H1 (cell line): ENCODE measurements at regions not wholly inside any gene's neighbourhood (a gene's known extent, or its start where the extent isn't known, plus 50 kb on each side); places are given as distances from the start of the nearest gene placed in this dataset.

Experiments
- CTCF ChIA-PET: fragments of 300-600 bp; sonication (Branson Sonifier 250); formaldehyde crosslinking; loops from one replicate; lab custom pipeline; 2021; ENCODE audit not compliant: partially characterized antibody; lab: Charles Lee
- POLR2A ChIA-PET: fragments of 300-600 bp; sonication (Branson Sonifier 250); formaldehyde crosslinking; loops from one replicate; lab custom pipeline; 2021; ENCODE audit warnings: inconsistent platforms; ENCODE audit not compliant: partially characterized antibody; lab: Charles Lee
- DNase-seq, 2 experiments: peaks; one replicate each; pipeline versions ENCODE4 v3.0.0 to v3.0.0-alpha.2; 2010 to 2022; ENCODE audit warnings: low spot score in 2 of 2, low read depth in 1 of 2, mixed read lengths in 1 of 2
- FAIRE-seq: peaks from 2 replicates; lab custom pipeline; 2011; peaks lifted over from hg19 to GRCh38; lab: Jason Lieb, UNC
- H2AFZ ChIP-seq: 2 replicates; pipeline ENCODE4 v1.8.1; 2012; ENCODE audit warnings: low read length, inconsistent platforms
- H2AK5ac ChIP-seq: 2 replicates; pipeline ENCODE4 v1.6.1; 2013; ENCODE audit warnings: low read depth, low read length
- H2BK120ac ChIP-seq: replicated peaks from 2 replicates; pipeline ENCODE3; 2013; ENCODE audit warnings: low read depth, low read length, inconsistent platforms
- H2BK12ac ChIP-seq: 2 replicates; pipeline ENCODE4 v1.6.1; 2013; ENCODE audit warnings: low read depth, low read length
- H2BK15ac ChIP-seq: 2 replicates; pipeline ENCODE4 v1.6.1; 2013; ENCODE audit warnings: low read length
- H2BK20ac ChIP-seq: 2 replicates; pipeline ENCODE4 v1.6.1; 2013; ENCODE audit warnings: low read length
- H2BK5ac ChIP-seq: 2 replicates; pipeline ENCODE4 v1.6.1; 2013; ENCODE audit warnings: low read depth, low read length
- H3K14ac ChIP-seq: 2 replicates; pipeline ENCODE4 v1.6.1; 2013; ENCODE audit warnings: inconsistent platforms; ENCODE audit not compliant: insufficient read length
- H3K18ac ChIP-seq: 2 replicates; pipeline ENCODE4 v1.6.1; 2013; ENCODE audit warnings: low read length; ENCODE audit errors: extremely low read depth
- H3K23ac ChIP-seq: 2 replicates; pipeline ENCODE4 v1.6.1; 2013; ENCODE audit warnings: inconsistent platforms; ENCODE audit not compliant: insufficient read length
- H3K23me2 ChIP-seq: 2 replicates; pipeline ENCODE4 v1.6.1; 2013; ENCODE audit warnings: low read depth, low read length
- H3K27ac ChIP-seq: 2 replicates; pipeline ENCODE4 v1.6.1; 2011; ENCODE audit warnings: low read depth, low read length, inconsistent platforms
- H3K27me3 ChIP-seq, 4 experiments: replicated peaks in 1 of 4; 1 replicate in 1 of 4; 2 replicates in 3 of 4; pipeline versions ENCODE4 v1.6.1 to v1.8.1; 2011 to 2013; ENCODE audit warnings: low read length in 3 of 4, mild to moderate bottlenecking in 3 of 4, inconsistent platforms in 2 of 4, mixed read lengths in 2 of 4, moderate library complexity in 1 of 4; ENCODE audit not compliant: control insufficient read depth in 3 of 4, insufficient read depth in 3 of 4; ENCODE audit errors: extremely low read depth in 1 of 4
- H3K36me3 ChIP-seq, 4 experiments: 2 replicates each; pipeline versions ENCODE4 v1.6.1 to v1.8.1; 2011 to 2013; ENCODE audit warnings: mild to moderate bottlenecking in 4 of 4, low read length in 3 of 4, moderate library complexity in 2 of 4, control low read depth in 1 of 4, inconsistent platforms in 1 of 4; ENCODE audit not compliant: insufficient read depth in 4 of 4, control insufficient read depth in 2 of 4
- H3K4ac ChIP-seq: replicated peaks from 2 replicates; pipeline ENCODE3; 2013; ENCODE audit warnings: low read length, low read depth, mixed read lengths, inconsistent platforms; ENCODE audit not compliant: insufficient read length
- H3K4me1 ChIP-seq, 4 experiments: replicated peaks in 1 of 4; 1 replicate in 1 of 4; 2 replicates in 3 of 4; pipeline versions ENCODE4 v1.6.1 to v1.8.1; 2011 to 2013; ENCODE audit warnings: low read length in 3 of 4, inconsistent platforms in 2 of 4, mixed read lengths in 1 of 4; ENCODE audit not compliant: insufficient read depth in 4 of 4, control insufficient read depth in 3 of 4
- H3K4me2 ChIP-seq, 2 experiments: 2 replicates each; pipeline versions ENCODE4 v1.6.1 to v1.8.1; 2011 to 2013; ENCODE audit warnings: low read depth in 2 of 2, low read length in 2 of 2, control low read depth in 1 of 2, inconsistent platforms in 1 of 2, mild to moderate bottlenecking in 1 of 2; ENCODE audit not compliant: insufficient read depth in 1 of 2
- H3K4me3 ChIP-seq, 4 experiments: fragments of 200-600, 300-600 bp in 1 of 4; sonication (generic), shearing (Covaris generic), sonication (Bioruptor Twin) in 1 of 4; 2 replicates each; pipeline versions ENCODE4 v1.5.1 to v1.8.1; 2011 to 2016; ENCODE audit warnings: low read length in 4 of 4, low read depth in 3 of 4, control low read depth in 2 of 4, inconsistent platforms in 2 of 4, mild to moderate bottlenecking in 2 of 4, mixed read lengths in 1 of 4, moderate library complexity in 1 of 4; ENCODE audit not compliant: insufficient read depth in 2 of 4; ENCODE audit errors: extremely low read depth in 1 of 4
- H3K56ac ChIP-seq: replicated peaks from 2 replicates; pipeline ENCODE3; 2013; ENCODE audit warnings: low read depth, mild to moderate bottlenecking, mixed read lengths, low read length, inconsistent platforms; ENCODE audit not compliant: insufficient read length
- H3K79me1 ChIP-seq: 2 replicates; pipeline ENCODE4 v1.6.1; 2013; ENCODE audit warnings: low read depth, low read length, control low read depth
- H3K79me2 ChIP-seq, 2 experiments: 2 replicates each; pipeline versions ENCODE4 v1.6.1 to v1.8.1; 2012 to 2013; ENCODE audit warnings: low read length in 2 of 2, mild to moderate bottlenecking in 2 of 2, inconsistent platforms in 1 of 2; ENCODE audit not compliant: insufficient read depth in 2 of 2, control insufficient read depth in 1 of 2
- H3K9ac ChIP-seq, 4 experiments: replicated peaks in 1 of 4; 1 replicate in 1 of 4; 2 replicates in 3 of 4; pipeline versions ENCODE4 v1.6.1 to v1.8.1; 2011 to 2013; ENCODE audit warnings: low read depth in 3 of 4, low read length in 3 of 4, control low read depth in 2 of 4, mild to moderate bottlenecking in 2 of 4, moderate library complexity in 2 of 4, inconsistent platforms in 1 of 4; ENCODE audit errors: extremely low read depth in 1 of 4
- H3K9me3 ChIP-seq, 2 experiments: 2 replicates each; pipeline versions ENCODE4 v1.6.1 to v1.8.1; 2012 to 2013; ENCODE audit warnings: mild to moderate bottlenecking in 2 of 2, moderate library complexity in 2 of 2, control low read depth in 1 of 2, inconsistent platforms in 1 of 2, low read depth in 1 of 2, low read length in 1 of 2, mixed read lengths in 1 of 2; ENCODE audit not compliant: insufficient read depth in 2 of 2
- H4K20me1 ChIP-seq, 2 experiments: replicated peaks in 1 of 2; 2 replicates each; pipeline versions ENCODE3 to v1.8.1; 2011 to 2013; ENCODE audit warnings: inconsistent platforms in 2 of 2, low read length in 2 of 2, mild to moderate bottlenecking in 1 of 2; ENCODE audit not compliant: insufficient read depth in 2 of 2, control insufficient read depth in 1 of 2
- H4K5ac ChIP-seq: 2 replicates; pipeline ENCODE4 v1.6.1; 2013; ENCODE audit warnings: low read length, low read depth, mixed read lengths, inconsistent platforms; ENCODE audit not compliant: insufficient read length
- H4K8ac ChIP-seq: 2 replicates; pipeline ENCODE4 v1.8.0; 2013; ENCODE audit warnings: mild to moderate bottlenecking, moderate library complexity, low read length, inconsistent platforms; ENCODE audit not compliant: insufficient read depth; ENCODE audit errors: extremely low read depth
- H4K91ac ChIP-seq: replicated peaks from 2 replicates; pipeline ENCODE3; 2013; ENCODE audit warnings: low read length, mixed read lengths, inconsistent platforms; ENCODE audit not compliant: insufficient read length
- ASH2L ChIP-seq: fragments of 200-600, 300-600 bp; sonication (generic); IDR thresholded peaks from one replicate; pipeline ENCODE4 v1.7.1; 2017; ENCODE audit warnings: low read length
- GTF2F1 ChIP-seq: IDR thresholded peaks from 2 replicates; pipeline ENCODE4 v1.6.1; 2012; ENCODE audit warnings: low read depth, low read length, improper control_type of control experiment, borderline replicate concordance
- JUND ChIP-seq: IDR thresholded peaks from 2 replicates; pipeline ENCODE4 v1.6.1; 2011; ENCODE audit warnings: mild to moderate bottlenecking, improper control_type of control experiment, low read length
- KDM4A ChIP-seq: IDR thresholded peaks from one replicate; pipeline ENCODE4 v1.7.1; 2012; ENCODE audit warnings: low read depth, mild to moderate bottlenecking, moderate library complexity, low read length, inconsistent platforms; ENCODE audit not compliant: severe bottlenecking
- MAX ChIP-seq: IDR thresholded peaks from 2 replicates; pipeline ENCODE4 v1.6.1; 2012; ENCODE audit warnings: inconsistent platforms
- WGBS, 2 experiments: shearing (Covaris generic) in 1 of 2; methylation state at CpG; one replicate each; pipeline versions ENCODE4 v1.1.6 to v1.1.7; 2013 to 2015; ENCODE audit warnings: low lambda C conversion rate in 2 of 2, mixed read lengths in 2 of 2, inconsistent platforms in 1 of 2, low coverage in 1 of 2, missing lambda C conversion rate in 1 of 2; ENCODE audit not compliant: insufficient replicate concordance in 2 of 2, insufficient coverage in 1 of 2, insufficient read length in 1 of 2; ENCODE audit errors: extremely low coverage in 1 of 2, missing lambda C conversion rate in 1 of 2; 5-methylcytosine and 5-hydroxymethylcytosine counted together

DNA sequence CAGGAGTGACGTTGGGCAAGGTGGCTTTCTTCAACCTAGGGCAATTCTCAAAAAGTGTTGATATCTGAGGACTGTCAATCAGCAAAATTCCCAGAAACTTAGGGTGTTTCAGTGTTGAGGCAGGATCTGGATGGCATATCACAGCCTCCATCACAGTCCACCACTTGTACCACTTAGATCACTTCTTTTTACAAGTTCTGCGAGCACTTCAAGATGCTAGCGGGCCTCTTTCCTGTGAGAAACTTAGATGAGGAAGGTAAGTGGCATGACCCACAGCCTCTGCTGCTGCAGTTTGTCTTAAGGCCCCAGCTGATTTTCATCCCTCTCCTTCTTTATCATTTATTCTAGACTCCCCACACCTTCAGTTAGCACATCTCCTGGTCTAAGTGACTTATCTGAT, 295.4 kb upstream of the ZNF521 start:
- Histone ChIP-seq H3K18ac (no peak overlapping the region), H2BK15ac (no peak overlapping the region), H4K8ac (no peak overlapping the region), H2AK5ac (no peak overlapping the region), H2AFZ (no peak overlapping the region), H2BK5ac (no peak overlapping the region), H2BK120ac (no peak overlapping the region), H4K91ac (no peak overlapping the region), H3K79me2 (no peaks in the 10 kb centered on the region), H3K9me3 (no peaks in the 10 kb centered on the region), H3K4me2 (no peak overlapping the region), H3K56ac (no peak overlapping the region), H2BK12ac (no peak overlapping the region), H3K9ac (no peak overlapping the region), H4K20me1 (no peaks in the 10 kb centered on the region), H3K27me3 (no peaks in the 10 kb centered on the region), H3K79me1 (no peaks in the 10 kb centered on the region), H3K23ac (no peak overlapping the region), H3K23me2 (no peaks in the 10 kb centered on the region), H4K5ac (no peak overlapping the region), H2BK20ac (no peak overlapping the region), H3K14ac (no peak overlapping the region), H3K4ac (no peak overlapping the region), H3K36me3 (no peaks in the 10 kb centered on the region), H3K27ac (no peak overlapping the region), H3K4me1 (peaks cover 0 to 2% (median 0%) of the 10 kb centered on the region in 4 experiments; a peak in 2 of 7 replicates), H3K4me3 (no peak overlapping the region)
- no peak for TF ChIP-seq KDM4A
- no peak for TF ChIP-seq JUND
- TF ChIP-seq GTF2F1 = no peak
- no peak for TF ChIP-seq MAX
- no peak for TF ChIP-seq ASH2L
- 94% methylated on average over 3 of the region's 3 CpGs; no CpG with 5 or more reads in 1 of the 2 experiments for WGBS, 2 experiments
- POLR2A ChIA-PET = no interaction called here
- CTCF ChIA-PET = interaction anchor here (0.5 kb wide), 1 partner anchor 98 kb away, joined by 3 read pairs; no protein-coding TSS in a partner anchor
- DNase-seq (no peak), FAIRE-seq (no peak)
